ENCODE measurements at regions not wholly inside any gene's neighbourhood (a gene's known extent, or its start where the extent isn't known, plus 50 kb on each side); places are given as distances from the start of the nearest gene placed in this dataset.
A peak's percentile ranks its signal among the peaks of the same experiment; 100 is the strongest.

- no peak overlapping the region for H3K27ac Mint-ChIP-seq
- no peaks in the 10 kb centered on the region for H3K9me3 Mint-ChIP-seq
- H3K36me3 Mint-ChIP-seq (ENCODE audit: low read depth): no peaks in the 10 kb centered on the region
- no peak for TF ChIP-seq CTCF (IDR thresholded peaks at IDR 0.05; ENCODE audit: unreplicated experiment in 3 of 3)
- no peak overlapping the region for H3K4me3 Mint-ChIP-seq
- H3K27me3 Mint-ChIP-seq (ENCODE audit: low read depth): no peaks in the 10 kb centered on the region
- peaks cover 23% of the 10 kb centered on the region for H3K4me1 Mint-ChIP-seq
Measured at GRCh38 chr14:51525739-51526138, 126.0 kb upstream of the FRMD6 start.

GRCh38 chr14:51527073-51527472 is 124.6 kb upstream of the FRMD6 start:
- H3K9me3 Mint-ChIP-seq: no peaks in the 10 kb centered on the region
- peaks cover 19% of the 10 kb centered on the region for H3K4me1 Mint-ChIP-seq
- no peaks in the 10 kb centered on the region for H3K36me3 Mint-ChIP-seq (ENCODE audit: low read depth)
- no peak overlapping the region for H3K4me3 Mint-ChIP-seq
- H3K27ac Mint-ChIP-seq: no peak overlapping the region
- H3K27me3 Mint-ChIP-seq (ENCODE audit: low read depth): no peaks in the 10 kb centered on the region
- TF ChIP-seq CTCF (IDR thresholded peaks at IDR 0.05; ENCODE audit: unreplicated experiment in 3 of 3): no peak

- H3K27me3 Mint-ChIP-seq (ENCODE audit: low read depth): no peaks in the 10 kb centered on the region
- no peak overlapping the region for H3K4me3 Mint-ChIP-seq
- peak overlapping the region in 1 of 3 experiments; percentile 52 for H3K27ac Mint-ChIP-seq
- peaks cover 25% of the 10 kb centered on the region for H3K4me1 Mint-ChIP-seq
- no peaks in the 10 kb centered on the region for H3K9me3 Mint-ChIP-seq
- no peaks in the 10 kb centered on the region for H3K36me3 Mint-ChIP-seq (ENCODE audit: low read depth)
- TF ChIP-seq CTCF (IDR thresholded peaks at IDR 0.05; ENCODE audit: unreplicated experiment in 3 of 3): no peak
Measured at GRCh38 chr14:51529736-51530135, 122.0 kb upstream of the FRMD6 start.

- Mint-ChIP-seq H3K27ac (no peak overlapping the region), H3K36me3 (ENCODE audit: low read depth) (peaks cover 3% of the 10 kb centered on the region), H3K4me3 (no peak overlapping the region), H3K9me3 (no peaks in the 10 kb centered on the region), H3K27me3 (ENCODE audit: low read depth) (no peaks in the 10 kb centered on the region), H3K4me1 (peaks cover 20% of the 10 kb centered on the region)
- TF ChIP-seq CTCF (IDR thresholded peaks at IDR 0.05; ENCODE audit: unreplicated experiment in 3 of 3): no peak
Measured at GRCh38 chr14:51533160-51533559, 118.5 kb upstream of the FRMD6 start.

- peaks cover 14% of the 10 kb centered on the region for H3K4me1 Mint-ChIP-seq
- no peak overlapping the region for H3K4me3 Mint-ChIP-seq
- H3K9me3 Mint-ChIP-seq: peaks cover 1% of the 10 kb centered on the region
- no peak for TF ChIP-seq CTCF (IDR thresholded peaks at IDR 0.05; ENCODE audit: unreplicated experiment in 3 of 3)
- H3K27me3 Mint-ChIP-seq (ENCODE audit: low read depth): no peaks in the 10 kb centered on the region
- peak overlapping the region in 1 of 3 experiments; percentile 64 for H3K27ac Mint-ChIP-seq
- peaks cover 3% of the 10 kb centered on the region for H3K36me3 Mint-ChIP-seq (ENCODE audit: low read depth)
Measured at GRCh38 chr14:51533872-51534553, 117.7 kb upstream of the FRMD6 start.

- H3K4me1 Mint-ChIP-seq: peaks cover 8% of the 10 kb centered on the region
- TF ChIP-seq CTCF (IDR thresholded peaks at IDR 0.05; ENCODE audit: unreplicated experiment in 3 of 3): no peak
- H3K36me3 Mint-ChIP-seq (ENCODE audit: low read depth): peaks cover 3% of the 10 kb centered on the region
- peak overlapping the region in 1 of 3 experiments; percentile 64 for H3K27ac Mint-ChIP-seq
- no peak overlapping the region for H3K4me3 Mint-ChIP-seq
- no peaks in the 10 kb centered on the region for H3K27me3 Mint-ChIP-seq (ENCODE audit: low read depth)
- peaks cover 3% of the 10 kb centered on the region for H3K9me3 Mint-ChIP-seq
Measured at GRCh38 chr14:51534610-51535011, 117.1 kb upstream of the FRMD6 start.

Measured in nephron (organoid).